SIG-M5 treated with dmso at 0.1 percent for 504 hours (cell line): ENCODE measurements at regions not wholly inside any gene's neighbourhood (a gene's known extent, or its start where the extent isn't known, plus 50 kb on each side); places are given as distances from the start of the nearest gene placed in this dataset.

ENCODE experiments used
- DNase-seq: peaks from one replicate; lab custom pipeline; 2025; ENCODE audit not compliant: unreplicated experiment; lab: John Stamatoyannopoulos, UW

GRCh38 chr17:77481476-77482374 lies 341.0 kb downstream of the SEC14L1 start:
- DNase-seq: no peak

GRCh38 chr17:77482375-77483127 lies 341.8 kb downstream of the SEC14L1 start:
- no peak for DNase-seq

- DNase-seq: no peak
Observed at GRCh38 chr17:77483128-77483598, 342.4 kb downstream of the SEC14L1 start.

- DNase-seq: no peak
Observed at GRCh38 chr17:77484111-77484510, 343.3 kb downstream of the SEC14L1 start.

GRCh38 chr17:77485089-77485833 lies 344.5 kb downstream of the SEC14L1 start:
- DNase-seq: no peak

- DNase-seq: no peak
Observed at GRCh38 chr17:77487211-77487629, 346.5 kb downstream of the SEC14L1 start.

- DNase-seq: no peak
Observed at GRCh38 chr17:77487677-77488530, 347.1 kb downstream of the SEC14L1 start.

GRCh38 chr17:77488531-77489238 lies 347.9 kb downstream of the SEC14L1 start:
- DNase-seq: no peak

- no peak for DNase-seq
Observed at GRCh38 chr17:77489239-77489892, 348.6 kb downstream of the SEC14L1 start.

GRCh38 chr17:77489893-77490255 lies 349.1 kb downstream of the SEC14L1 start:
- no peak for DNase-seq

- no peak for DNase-seq
Observed at GRCh38 chr17:77490361-77491183, 349.8 kb downstream of the SEC14L1 start.

GRCh38 chr17:77491921-77492445 lies 351.2 kb downstream of the SEC14L1 start:
- DNase-seq: no peak

- DNase-seq: no peak
Observed at GRCh38 chr17:77492446-77493237, 351.9 kb downstream of the SEC14L1 start.

GRCh38 chr17:77493238-77493820 lies 352.6 kb downstream of the SEC14L1 start:
- DNase-seq: no peak

GRCh38 chr17:77493901-77494663 lies 353.3 kb downstream of the SEC14L1 start:
- no peak for DNase-seq
